Heart right ventricle (tissue), 16 donors: ENCODE measurements at regions not wholly inside any gene's neighbourhood (a gene's known extent, or its start where the extent isn't known, plus 50 kb on each side); places are given as distances from the start of the nearest gene placed in this dataset.
"Not testable (repeated sequence)": the region's sequence is repeated elsewhere in the genome, so short reads cannot be mapped to it uniquely, and the experiment has no call there.

ENCODE experiments used
- ATAC-seq, 8 donors: fragments of 200-7000 bp; cut with Tn5 transposase; one replicate each; pipeline ENCODE4 v1.9.1; 2020; ENCODE audit warnings: mild to moderate bottlenecking in 8 of 8, moderate library complexity in 8 of 8, moderate number of reproducible peaks in 1 of 8
- DNase-seq, 2 donors: peaks; one replicate each; pipeline ENCODE4 v3.0.0-alpha.2; 2020
- H3K27ac ChIP-seq, 10 donors: fragments of 200-600 bp; sonication (generic) in 2 of 10; one replicate each; pipeline versions ENCODE4 v1.5.0 to v1.8.0; 2020 to 2022; ENCODE audit warnings: mild to moderate bottlenecking in 3 of 10
- H3K27me3 ChIP-seq, 7 donors: fragments of 200-600 bp; one replicate each; pipeline ENCODE4 v1.8.0; 2021 to 2022; ENCODE audit warnings: mild to moderate bottlenecking in 2 of 7
- H3K36me3 ChIP-seq, 9 donors: fragments of 200-600 bp; sonication (generic) in 1 of 9; one replicate each; pipeline versions ENCODE4 v1.5.0 to v1.8.0; 2020 to 2022; ENCODE audit warnings: mild to moderate bottlenecking in 2 of 9
- H3K4me1 ChIP-seq, 9 donors: fragments of 200-600 bp; sonication (generic) in 1 of 9; one replicate each; pipeline versions ENCODE4 v1.5.0 to v1.8.0; 2020 to 2022; ENCODE audit warnings: mild to moderate bottlenecking in 4 of 9
- H3K4me3 ChIP-seq, 10 donors: fragments of 200-600 bp; sonication (generic) in 2 of 10; one replicate each; pipeline versions ENCODE4 v1.5.0 to v1.8.0; 2020 to 2022; ENCODE audit warnings: mild to moderate bottlenecking in 7 of 10, moderate library complexity in 2 of 10
- H3K9me3 ChIP-seq, 11 donors: fragments of 200-600 bp in 10 of 11; sonication (generic) in 2 of 11; one replicate each; pipeline versions ENCODE4 v1.5.0 to v1.8.0; 2013 to 2022; ENCODE audit warnings: mild to moderate bottlenecking in 2 of 11, control low read depth in 1 of 11, moderate library complexity in 1 of 11
- WGBS, 2 donors: extraction: QIAGEN DNeasy Blood & Tissue Kit; methylation state at CpG; one replicate each; pipeline ENCODE4 v1.1.7; 2013; ENCODE audit warnings: inconsistent platforms in 1 of 2; 5-methylcytosine and 5-hydroxymethylcytosine counted together
- intact Hi-C, 10 donors: fragments of 100-400 bp; cut with DNase I; formaldehyde crosslinking; loops; one replicate each; pipeline versions ENCODE4 v1.11.1 to v1.14.2; 2022
- TF ChIP-seq, protein P1 (sequence below), 9 donors: fragments of 200-600 bp; sonication (generic) in 2 of 9; IDR thresholded peaks; one replicate each; pipeline versions ENCODE4 v1.5.0 to v1.8.0; 2021 to 2022; ENCODE audit warnings: antibody characterized with exemption in 9 of 9, mild to moderate bottlenecking in 5 of 9, moderate library complexity in 1 of 9
- donor health status: Arrhythmogenic right ventricular cardiomyopathy.
- donor health status: ischemic (EF 13 %, LVEDD 7.1; RV severe dilation, severe dysfunction).
- donor health status: healthy with polysubstance abuse.
- donor health status: DM: no; HTN: yes; CAD: no.
- donor health status: DM: no; HTN: no; CAD: no.
- donor health status: ischemic (EF 25% LVEDD 6.9; RV normal size, moderate dysfunction).
- donor health status: ischemic (EF 25% LVEDD 5.7; RV mildly dilated, moderate dysfunction).
- donor health status: healthy.
- donor health status: DM: yes; HTN: yes; CAD: no.
- donor health status: Ischemic cardiomyopathy.
- donor health status: ischemic (EF 35%, LVEDD 5.7; RV mildly dilated, moderate dysfunction).
- donor health status: nonischemic (EF 11% LVEDD 7.7; RV severe dilation, severe dysfunction).
- donor health status: DM: yes; HTN: yes; CAD: no.
- donor health status: PGD.
- donor health status: ischemic (EF 29% LVEDD 5.4; RV normal size, mild dysfunction).
- donor health status: nonischemic (EF 23%, LVEDD 6.1; RV moderate dilation, normal function).

DNA sequence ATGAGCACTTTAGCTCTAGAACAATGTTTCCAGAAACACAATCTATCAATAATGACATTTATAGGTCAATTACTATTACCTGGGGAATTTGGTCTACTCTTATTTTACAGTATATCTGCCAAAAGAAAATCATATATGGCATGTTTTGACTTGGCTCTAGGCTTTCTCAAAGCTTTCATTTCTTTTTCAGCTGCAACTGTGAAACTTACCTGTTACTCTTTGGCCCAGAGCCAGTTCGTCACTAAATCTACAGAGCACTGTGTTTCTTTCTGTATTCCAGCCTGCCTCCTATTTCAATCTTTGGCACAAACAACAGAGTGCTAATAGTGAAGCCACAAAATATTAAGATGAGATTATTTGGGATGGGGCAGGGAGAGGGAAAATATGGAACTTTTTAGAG, 76.0 kb downstream of the P2RY1 start:
- Histone ChIP-seq H3K4me3 (no peak overlapping the region), H3K4me1 (peaks cover 0 to 5% (median 0%) of the 10 kb centered on the region in 9 donors), H3K27me3 (no peaks in the 10 kb centered on the region), H3K9me3 (peaks cover 0 to 6% (median 0%) of the 10 kb centered on the region in 11 donors), H3K36me3 (no peaks in the 10 kb centered on the region), H3K27ac (no peak overlapping the region)
- TF ChIP-seq, protein P1, sequence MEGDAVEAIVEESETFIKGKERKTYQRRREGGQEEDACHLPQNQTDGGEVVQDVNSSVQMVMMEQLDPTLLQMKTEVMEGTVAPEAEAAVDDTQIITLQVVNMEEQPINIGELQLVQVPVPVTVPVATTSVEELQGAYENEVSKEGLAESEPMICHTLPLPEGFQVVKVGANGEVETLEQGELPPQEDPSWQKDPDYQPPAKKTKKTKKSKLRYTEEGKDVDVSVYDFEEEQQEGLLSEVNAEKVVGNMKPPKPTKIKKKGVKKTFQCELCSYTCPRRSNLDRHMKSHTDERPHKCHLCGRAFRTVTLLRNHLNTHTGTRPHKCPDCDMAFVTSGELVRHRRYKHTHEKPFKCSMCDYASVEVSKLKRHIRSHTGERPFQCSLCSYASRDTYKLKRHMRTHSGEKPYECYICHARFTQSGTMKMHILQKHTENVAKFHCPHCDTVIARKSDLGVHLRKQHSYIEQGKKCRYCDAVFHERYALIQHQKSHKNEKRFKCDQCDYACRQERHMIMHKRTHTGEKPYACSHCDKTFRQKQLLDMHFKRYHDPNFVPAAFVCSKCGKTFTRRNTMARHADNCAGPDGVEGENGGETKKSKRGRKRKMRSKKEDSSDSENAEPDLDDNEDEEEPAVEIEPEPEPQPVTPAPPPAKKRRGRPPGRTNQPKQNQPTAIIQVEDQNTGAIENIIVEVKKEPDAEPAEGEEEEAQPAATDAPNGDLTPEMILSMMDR (IDR thresholded peaks at IDR 0.05): no peak
- WGBS, 2 donors: 86 to 94% methylated on average over 1 of the region's 1 CpG
- ATAC-seq (no peak), DNase-seq (no peak)
- intact Hi-C loops: no loop called here

DNA sequence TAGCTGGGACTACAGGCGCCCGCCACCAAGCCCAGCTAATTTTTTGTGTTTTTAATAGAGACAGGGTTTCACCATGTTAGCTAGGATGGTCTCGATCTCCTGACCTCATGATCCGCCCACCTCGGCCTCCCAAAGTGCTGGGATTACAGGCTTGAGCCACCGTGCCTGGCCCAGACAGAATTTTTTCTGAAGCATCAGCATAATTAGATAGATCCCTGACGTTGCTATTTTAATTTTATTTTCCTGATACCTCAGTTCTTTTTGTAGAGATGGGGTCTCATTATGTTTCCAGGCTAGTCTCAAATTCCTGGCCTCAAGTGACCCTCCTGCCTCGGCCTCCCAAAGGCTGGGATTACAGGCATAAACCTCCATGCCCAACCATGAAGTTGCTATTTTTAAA, 79.8 kb downstream of the P2RY1 start:
- DNase-seq, intact Hi-C loops, H3K4me1 ChIP-seq, H3K27me3 ChIP-seq, H3K4me3 ChIP-seq, H3K36me3 ChIP-seq, ATAC-seq, H3K9me3 ChIP-seq, H3K27ac ChIP-seq: not testable (repeated sequence)
- 87 to 88% methylated on average over 8 of the region's 8 CpGs for WGBS, 2 donors

DNA sequence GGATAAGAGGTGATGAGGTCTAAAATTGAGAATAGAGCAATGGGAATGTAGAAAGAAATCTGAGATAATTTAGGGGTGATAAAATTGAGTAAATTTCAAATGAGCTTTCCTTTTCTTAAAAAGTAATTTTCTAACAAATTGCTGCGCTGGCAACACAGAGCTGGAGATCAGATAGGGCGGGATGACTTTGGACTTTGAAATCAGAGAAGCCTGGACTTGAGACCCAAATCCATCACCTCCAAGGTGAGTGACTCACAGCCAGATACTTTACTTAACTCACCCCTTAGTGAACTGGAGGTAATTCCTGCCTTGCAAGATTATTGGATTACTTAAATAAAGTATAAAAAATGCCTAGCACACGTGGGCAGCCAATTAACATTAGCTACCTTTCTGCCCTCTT, 80.8 kb downstream of the P2RY1 start:
- TF ChIP-seq, protein P1 (IDR thresholded peaks at IDR 0.05): no peak
- intact Hi-C loops: no loop called here
- 66 to 75% methylated on average over 3 of the region's 3 CpGs for WGBS, 2 donors

DNA sequence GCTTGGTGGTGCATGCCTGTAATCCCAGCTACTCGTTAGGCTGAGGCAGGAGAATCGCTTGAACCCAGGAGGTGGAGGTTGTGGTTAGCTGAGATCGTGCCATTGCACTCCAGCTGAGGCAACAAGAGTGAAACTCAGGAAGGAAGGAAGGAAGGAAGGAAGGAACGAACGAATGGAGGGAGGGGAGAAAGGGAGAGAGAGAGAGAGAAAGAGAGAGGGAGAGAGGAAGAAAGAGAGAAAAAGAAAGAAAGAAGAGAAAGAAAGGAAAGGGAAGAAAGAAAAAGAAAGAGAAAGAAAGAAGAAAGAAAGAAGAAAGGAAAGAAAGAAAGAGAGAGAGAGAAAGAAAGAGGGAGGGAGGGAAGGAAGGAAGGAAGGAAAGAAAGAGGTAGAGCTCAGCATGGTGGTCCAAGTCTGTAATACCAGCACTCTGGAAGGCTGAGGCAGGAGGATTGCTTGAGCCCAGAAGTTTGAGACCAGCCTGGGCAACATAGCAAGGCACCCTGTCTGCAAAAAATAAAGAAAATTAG, 81.9 kb downstream of the P2RY1 start:
- H3K36me3 ChIP-seq: no peaks in the 10 kb centered on the region
- WGBS, 2 donors: 78 to 81% methylated on average over 5 of the region's 5 CpGs
- intact Hi-C loops: no loop called here
- no peak overlapping the region for H3K4me3 ChIP-seq
- H3K9me3 ChIP-seq: no peaks in the 10 kb centered on the region
- ATAC-seq (no peak), DNase-seq (no peak)
- TF ChIP-seq, protein P1 (IDR thresholded peaks at IDR 0.05): no peak
- no peak overlapping the region for H3K27ac ChIP-seq
- H3K27me3 ChIP-seq: no peaks in the 10 kb centered on the region
- no peaks in the 10 kb centered on the region for H3K4me1 ChIP-seq

More for the DNA sequence above, 80.8 kb downstream of the P2RY1 start:
- no peak overlapping the region for H3K27ac ChIP-seq
- no peaks in the 10 kb centered on the region for H3K36me3 ChIP-seq
- no peaks in the 10 kb centered on the region for H3K9me3 ChIP-seq
- no peak overlapping the region for H3K4me3 ChIP-seq
- ATAC-seq (no peak), DNase-seq (no peak)
- H3K4me1 ChIP-seq: no peaks in the 10 kb centered on the region
- no peaks in the 10 kb centered on the region for H3K27me3 ChIP-seq

DNA sequence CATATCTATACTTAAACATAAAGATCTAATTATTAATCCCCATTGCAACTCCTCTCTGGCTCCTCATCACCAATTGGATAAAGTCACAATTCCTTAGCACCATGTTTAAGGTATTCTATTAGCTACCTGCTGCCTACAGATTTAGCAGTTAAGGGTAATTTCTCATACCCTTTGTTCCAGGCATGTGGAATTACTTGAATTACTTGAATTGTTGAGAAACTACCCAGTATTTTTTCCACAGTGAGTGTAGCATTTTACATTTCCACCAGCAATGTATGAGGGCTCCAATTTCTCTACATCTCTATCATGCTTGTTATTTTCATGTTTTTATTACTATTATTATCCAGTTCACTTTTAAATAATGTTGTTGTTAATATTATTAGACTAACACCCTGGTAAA, 86.4 kb downstream of the P2RY1 start:
- H3K4me1 ChIP-seq: no peaks in the 10 kb centered on the region
- H3K9me3 ChIP-seq: no peaks in the 10 kb centered on the region
- H3K27ac ChIP-seq: no peak overlapping the region
- H3K27me3 ChIP-seq: no peaks in the 10 kb centered on the region
- no peaks in the 10 kb centered on the region for H3K36me3 ChIP-seq
- no peak overlapping the region for H3K4me3 ChIP-seq
- ATAC-seq: no peak
- DNase-seq: no peak
- intact Hi-C loops: no loop called here
- TF ChIP-seq, protein P1 (IDR thresholded peaks at IDR 0.05): no peak
